HEK293 (cell line): ENCODE measurements at regions not wholly inside any gene's neighbourhood (a gene's known extent, or its start where the extent isn't known, plus 50 kb on each side); places are given as distances from the start of the nearest gene placed in this dataset.

Experiments used
- GLI2 ChIP-seq: fragments of 450-650 bp; formaldehyde crosslinking; IDR thresholded peaks from 2 replicates; pipeline ENCODE4; 2017; ENCODE audit warnings: missing biosample characterization, missing genetic modification characterization, low read depth, borderline replicate concordance
- IKZF3 ChIP-seq: fragments of 450-650 bp; IDR thresholded peaks from 2 replicates; pipeline ENCODE4 v1.5.0; 2018; ENCODE audit warnings: missing biosample characterization, mild to moderate bottlenecking, missing genetic modification characterization, moderate library complexity
- PBX3 ChIP-seq: sonication (generic); formaldehyde crosslinking; IDR thresholded peaks from 2 replicates; pipeline ENCODE4 v1.8.1; 2022; ENCODE audit warnings: mild to moderate bottlenecking, moderate library complexity, missing genetic modification reagents
- TCF7L2 ChIP-seq: IDR thresholded peaks from 2 replicates; pipeline ENCODE4 v1.6.1; 2011; ENCODE audit warnings: low read depth, mild to moderate bottlenecking, inconsistent platforms, low read length, moderate library complexity, borderline replicate concordance
- ZBTB20 ChIP-seq: fragments of 450-650 bp; formaldehyde crosslinking; IDR thresholded peaks from 2 replicates; pipeline ENCODE4 v1.5.1; 2016; ENCODE audit warnings: missing biosample characterization, missing genetic modification characterization
- ZBTB26 ChIP-seq: fragments of 450-650 bp; formaldehyde crosslinking; optimal IDR thresholded peaks from 2 replicates; pipeline ENCODE3; 2016; ENCODE audit warnings: missing biosample characterization, mild to moderate bottlenecking, missing genetic modification characterization
- ZNF133 ChIP-seq: fragments of 450-650 bp; formaldehyde crosslinking; IDR thresholded peaks from 2 replicates; pipeline ENCODE4 v1.5.1; 2016; ENCODE audit warnings: missing biosample characterization, missing genetic modification characterization
- ZNF335 ChIP-seq: fragments of 450-650 bp; formaldehyde crosslinking; conservative IDR thresholded peaks from 2 replicates; pipeline ENCODE4 v1.5.1; 2016; ENCODE audit warnings: missing biosample characterization, missing genetic modification characterization
- ZNF626 ChIP-seq: fragments of 450-650 bp; sonication (Bioruptor Pico); formaldehyde crosslinking; IDR thresholded peaks from 2 replicates; pipeline ENCODE4 v1.5.1; 2018; ENCODE audit warnings: missing biosample characterization, missing genetic modification characterization, inconsistent platforms
- TF ChIP-seq, protein P1 (sequence below): fragments of 450-650 bp; formaldehyde crosslinking; IDR thresholded peaks from 2 replicates; pipeline ENCODE4 v1.5.1; 2016; ENCODE audit warnings: missing biosample characterization, missing genetic modification characterization
- TF ChIP-seq, protein P2 (sequence below): fragments of 450-650 bp; formaldehyde crosslinking; conservative IDR thresholded peaks from 2 replicates; pipeline ENCODE4 v1.5.1; 2016; ENCODE audit warnings: low read depth, missing biosample characterization, missing genetic modification characterization

DNA sequence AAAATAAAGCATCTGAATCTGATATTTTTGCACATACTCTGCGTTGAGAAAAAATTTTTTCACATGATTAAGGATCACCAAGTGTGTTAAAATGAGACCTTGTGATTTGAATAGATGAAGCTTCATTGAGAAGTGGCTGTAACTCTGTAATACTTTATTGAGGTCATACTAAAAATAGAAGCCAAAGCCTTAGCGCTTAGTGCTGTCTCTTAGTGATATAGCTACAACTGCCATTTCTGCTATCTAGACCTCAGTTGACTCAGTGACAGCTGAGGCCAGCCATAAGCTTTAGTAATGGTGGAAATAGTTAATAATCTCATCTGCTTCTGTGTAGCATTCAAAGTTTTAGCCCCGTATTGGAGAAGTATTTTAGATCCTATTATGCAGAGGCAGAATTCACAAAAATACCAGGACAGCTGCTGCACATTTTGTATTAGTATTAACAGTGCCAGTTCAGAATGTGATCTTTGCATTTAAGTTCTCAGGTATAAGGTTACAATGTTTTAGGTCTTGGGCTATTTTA is 107.4 kb upstream of the SGCD start:
- TF ChIP-seq, protein P1, sequence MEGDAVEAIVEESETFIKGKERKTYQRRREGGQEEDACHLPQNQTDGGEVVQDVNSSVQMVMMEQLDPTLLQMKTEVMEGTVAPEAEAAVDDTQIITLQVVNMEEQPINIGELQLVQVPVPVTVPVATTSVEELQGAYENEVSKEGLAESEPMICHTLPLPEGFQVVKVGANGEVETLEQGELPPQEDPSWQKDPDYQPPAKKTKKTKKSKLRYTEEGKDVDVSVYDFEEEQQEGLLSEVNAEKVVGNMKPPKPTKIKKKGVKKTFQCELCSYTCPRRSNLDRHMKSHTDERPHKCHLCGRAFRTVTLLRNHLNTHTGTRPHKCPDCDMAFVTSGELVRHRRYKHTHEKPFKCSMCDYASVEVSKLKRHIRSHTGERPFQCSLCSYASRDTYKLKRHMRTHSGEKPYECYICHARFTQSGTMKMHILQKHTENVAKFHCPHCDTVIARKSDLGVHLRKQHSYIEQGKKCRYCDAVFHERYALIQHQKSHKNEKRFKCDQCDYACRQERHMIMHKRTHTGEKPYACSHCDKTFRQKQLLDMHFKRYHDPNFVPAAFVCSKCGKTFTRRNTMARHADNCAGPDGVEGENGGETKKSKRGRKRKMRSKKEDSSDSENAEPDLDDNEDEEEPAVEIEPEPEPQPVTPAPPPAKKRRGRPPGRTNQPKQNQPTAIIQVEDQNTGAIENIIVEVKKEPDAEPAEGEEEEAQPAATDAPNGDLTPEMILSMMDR (tag by site-specific recombination) = no peak
- TF ChIP-seq TCF7L2 = no peak
- TF ChIP-seq ZNF335 = no peak
- no peak for TF ChIP-seq GLI2 (tag by site-specific recombination)
- TF ChIP-seq ZNF626 (tag by site-specific recombination) = no peak
- no peak for TF ChIP-seq IKZF3 (tag by site-specific recombination)
- TF ChIP-seq, protein P2, sequence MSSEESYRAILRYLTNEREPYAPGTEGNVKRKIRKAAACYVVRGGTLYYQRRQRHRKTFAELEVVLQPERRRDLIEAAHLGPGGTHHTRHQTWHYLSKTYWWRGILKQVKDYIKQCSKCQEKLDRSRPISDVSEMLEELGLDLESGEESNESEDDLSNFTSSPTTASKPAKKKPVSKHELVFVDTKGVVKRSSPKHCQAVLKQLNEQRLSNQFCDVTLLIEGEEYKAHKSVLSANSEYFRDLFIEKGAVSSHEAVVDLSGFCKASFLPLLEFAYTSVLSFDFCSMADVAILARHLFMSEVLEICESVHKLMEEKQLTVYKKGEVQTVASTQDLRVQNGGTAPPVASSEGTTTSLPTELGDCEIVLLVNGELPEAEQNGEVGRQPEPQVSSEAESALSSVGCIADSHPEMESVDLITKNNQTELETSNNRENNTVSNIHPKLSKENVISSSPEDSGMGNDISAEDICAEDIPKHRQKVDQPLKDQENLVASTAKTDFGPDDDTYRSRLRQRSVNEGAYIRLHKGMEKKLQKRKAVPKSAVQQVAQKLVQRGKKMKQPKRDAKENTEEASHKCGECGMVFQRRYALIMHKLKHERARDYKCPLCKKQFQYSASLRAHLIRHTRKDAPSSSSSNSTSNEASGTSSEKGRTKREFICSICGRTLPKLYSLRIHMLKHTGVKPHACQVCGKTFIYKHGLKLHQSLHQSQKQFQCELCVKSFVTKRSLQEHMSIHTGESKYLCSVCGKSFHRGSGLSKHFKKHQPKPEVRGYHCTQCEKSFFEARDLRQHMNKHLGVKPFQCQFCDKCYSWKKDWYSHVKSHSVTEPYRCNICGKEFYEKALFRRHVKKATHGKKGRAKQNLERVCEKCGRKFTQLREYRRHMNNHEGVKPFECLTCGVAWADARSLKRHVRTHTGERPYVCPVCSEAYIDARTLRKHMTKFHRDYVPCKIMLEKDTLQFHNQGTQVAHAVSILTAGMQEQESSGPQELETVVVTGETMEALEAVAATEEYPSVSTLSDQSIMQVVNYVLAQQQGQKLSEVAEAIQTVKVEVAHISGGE = no peak
- TF ChIP-seq ZBTB20 = no peak
- TF ChIP-seq ZBTB26 (tag by site-specific recombination) = no peak
- TF ChIP-seq ZNF133 (tag by site-specific recombination) = no peak
- TF ChIP-seq PBX3 (CRISPR knock-in tag) = no peak
